ENCODE measurements at regions not wholly inside any gene's neighbourhood (a gene's known extent, or its start where the extent isn't known, plus 50 kb on each side); places are given as distances from the start of the nearest gene placed in this dataset.

DNA sequence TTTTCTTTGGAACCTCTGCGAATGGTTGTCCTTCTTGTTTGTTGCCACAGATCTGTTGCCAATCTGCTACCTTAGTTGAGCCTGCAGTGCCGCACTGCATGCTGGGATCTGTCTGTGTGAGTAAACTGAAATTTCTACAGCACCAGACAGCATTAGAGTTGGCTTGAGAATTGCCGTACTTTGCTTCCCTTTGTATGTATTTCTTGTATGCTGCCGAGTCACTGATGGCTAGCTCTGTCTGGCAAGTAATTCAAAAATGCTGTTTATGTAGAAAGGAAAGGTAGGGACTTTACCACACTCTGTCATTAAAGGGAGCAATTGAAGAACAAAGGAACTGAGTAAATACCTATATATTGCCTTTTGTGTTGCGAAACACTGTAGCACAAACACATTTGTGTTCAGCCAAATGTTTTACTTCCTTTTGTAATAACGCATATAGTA is 857.4 kb downstream of the USP25 start:
- TF ChIP-seq POLR2AphosphoS5 (IDR thresholded peaks at IDR 0.05; ENCODE audit: low read depth) (no peak), EZH2 (IDR thresholded peaks at IDR 0.05; ENCODE audit: low read depth, unreplicated experiment) (no peak), CREB1 (CRISPR knock-in tag; IDR thresholded peaks at IDR 0.05; ENCODE audit: low read depth) (no peak), NANOG (IDR thresholded peaks at IDR 0.05; ENCODE audit: borderline replicate concordance) (peak; percentile 25; the same call in 1 of the 2 replicates), EZH2phosphoT487 (IDR thresholded peaks at IDR 0.05; ENCODE audit: unreplicated experiment) (no peak), STAT1 (IDR thresholded peaks at IDR 0.05; ENCODE audit: unreplicated experiment) (no peak), JUNB (IDR thresholded peaks at IDR 0.05; ENCODE audit: unreplicated experiment) (no peak), ZNF114 (CRISPR knock-in tag; IDR thresholded peaks at IDR 0.05) (no peak), ZNF331 (CRISPR knock-in tag; IDR thresholded peaks at IDR 0.05; ENCODE audit: low read depth) (no peak)
- TF ChIP-seq, protein P1, sequence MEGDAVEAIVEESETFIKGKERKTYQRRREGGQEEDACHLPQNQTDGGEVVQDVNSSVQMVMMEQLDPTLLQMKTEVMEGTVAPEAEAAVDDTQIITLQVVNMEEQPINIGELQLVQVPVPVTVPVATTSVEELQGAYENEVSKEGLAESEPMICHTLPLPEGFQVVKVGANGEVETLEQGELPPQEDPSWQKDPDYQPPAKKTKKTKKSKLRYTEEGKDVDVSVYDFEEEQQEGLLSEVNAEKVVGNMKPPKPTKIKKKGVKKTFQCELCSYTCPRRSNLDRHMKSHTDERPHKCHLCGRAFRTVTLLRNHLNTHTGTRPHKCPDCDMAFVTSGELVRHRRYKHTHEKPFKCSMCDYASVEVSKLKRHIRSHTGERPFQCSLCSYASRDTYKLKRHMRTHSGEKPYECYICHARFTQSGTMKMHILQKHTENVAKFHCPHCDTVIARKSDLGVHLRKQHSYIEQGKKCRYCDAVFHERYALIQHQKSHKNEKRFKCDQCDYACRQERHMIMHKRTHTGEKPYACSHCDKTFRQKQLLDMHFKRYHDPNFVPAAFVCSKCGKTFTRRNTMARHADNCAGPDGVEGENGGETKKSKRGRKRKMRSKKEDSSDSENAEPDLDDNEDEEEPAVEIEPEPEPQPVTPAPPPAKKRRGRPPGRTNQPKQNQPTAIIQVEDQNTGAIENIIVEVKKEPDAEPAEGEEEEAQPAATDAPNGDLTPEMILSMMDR (conservative IDR thresholded peaks at IDR 0.05; ENCODE audit: low read depth in 2 of 2) = no peak
- TF ChIP-seq, protein P2, sequence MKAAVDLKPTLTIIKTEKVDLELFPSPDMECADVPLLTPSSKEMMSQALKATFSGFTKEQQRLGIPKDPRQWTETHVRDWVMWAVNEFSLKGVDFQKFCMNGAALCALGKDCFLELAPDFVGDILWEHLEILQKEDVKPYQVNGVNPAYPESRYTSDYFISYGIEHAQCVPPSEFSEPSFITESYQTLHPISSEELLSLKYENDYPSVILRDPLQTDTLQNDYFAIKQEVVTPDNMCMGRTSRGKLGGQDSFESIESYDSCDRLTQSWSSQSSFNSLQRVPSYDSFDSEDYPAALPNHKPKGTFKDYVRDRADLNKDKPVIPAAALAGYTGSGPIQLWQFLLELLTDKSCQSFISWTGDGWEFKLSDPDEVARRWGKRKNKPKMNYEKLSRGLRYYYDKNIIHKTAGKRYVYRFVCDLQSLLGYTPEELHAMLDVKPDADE (IDR thresholded peaks at IDR 0.05) = no peak
- TF ChIP-seq, protein P3, sequence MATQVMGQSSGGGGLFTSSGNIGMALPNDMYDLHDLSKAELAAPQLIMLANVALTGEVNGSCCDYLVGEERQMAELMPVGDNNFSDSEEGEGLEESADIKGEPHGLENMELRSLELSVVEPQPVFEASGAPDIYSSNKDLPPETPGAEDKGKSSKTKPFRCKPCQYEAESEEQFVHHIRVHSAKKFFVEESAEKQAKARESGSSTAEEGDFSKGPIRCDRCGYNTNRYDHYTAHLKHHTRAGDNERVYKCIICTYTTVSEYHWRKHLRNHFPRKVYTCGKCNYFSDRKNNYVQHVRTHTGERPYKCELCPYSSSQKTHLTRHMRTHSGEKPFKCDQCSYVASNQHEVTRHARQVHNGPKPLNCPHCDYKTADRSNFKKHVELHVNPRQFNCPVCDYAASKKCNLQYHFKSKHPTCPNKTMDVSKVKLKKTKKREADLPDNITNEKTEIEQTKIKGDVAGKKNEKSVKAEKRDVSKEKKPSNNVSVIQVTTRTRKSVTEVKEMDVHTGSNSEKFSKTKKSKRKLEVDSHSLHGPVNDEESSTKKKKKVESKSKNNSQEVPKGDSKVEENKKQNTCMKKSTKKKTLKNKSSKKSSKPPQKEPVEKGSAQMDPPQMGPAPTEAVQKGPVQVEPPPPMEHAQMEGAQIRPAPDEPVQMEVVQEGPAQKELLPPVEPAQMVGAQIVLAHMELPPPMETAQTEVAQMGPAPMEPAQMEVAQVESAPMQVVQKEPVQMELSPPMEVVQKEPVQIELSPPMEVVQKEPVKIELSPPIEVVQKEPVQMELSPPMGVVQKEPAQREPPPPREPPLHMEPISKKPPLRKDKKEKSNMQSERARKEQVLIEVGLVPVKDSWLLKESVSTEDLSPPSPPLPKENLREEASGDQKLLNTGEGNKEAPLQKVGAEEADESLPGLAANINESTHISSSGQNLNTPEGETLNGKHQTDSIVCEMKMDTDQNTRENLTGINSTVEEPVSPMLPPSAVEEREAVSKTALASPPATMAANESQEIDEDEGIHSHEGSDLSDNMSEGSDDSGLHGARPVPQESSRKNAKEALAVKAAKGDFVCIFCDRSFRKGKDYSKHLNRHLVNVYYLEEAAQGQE (IDR thresholded peaks at IDR 0.05; ENCODE audit: unreplicated experiment) = no peak
- TF ChIP-seq, protein P4, sequence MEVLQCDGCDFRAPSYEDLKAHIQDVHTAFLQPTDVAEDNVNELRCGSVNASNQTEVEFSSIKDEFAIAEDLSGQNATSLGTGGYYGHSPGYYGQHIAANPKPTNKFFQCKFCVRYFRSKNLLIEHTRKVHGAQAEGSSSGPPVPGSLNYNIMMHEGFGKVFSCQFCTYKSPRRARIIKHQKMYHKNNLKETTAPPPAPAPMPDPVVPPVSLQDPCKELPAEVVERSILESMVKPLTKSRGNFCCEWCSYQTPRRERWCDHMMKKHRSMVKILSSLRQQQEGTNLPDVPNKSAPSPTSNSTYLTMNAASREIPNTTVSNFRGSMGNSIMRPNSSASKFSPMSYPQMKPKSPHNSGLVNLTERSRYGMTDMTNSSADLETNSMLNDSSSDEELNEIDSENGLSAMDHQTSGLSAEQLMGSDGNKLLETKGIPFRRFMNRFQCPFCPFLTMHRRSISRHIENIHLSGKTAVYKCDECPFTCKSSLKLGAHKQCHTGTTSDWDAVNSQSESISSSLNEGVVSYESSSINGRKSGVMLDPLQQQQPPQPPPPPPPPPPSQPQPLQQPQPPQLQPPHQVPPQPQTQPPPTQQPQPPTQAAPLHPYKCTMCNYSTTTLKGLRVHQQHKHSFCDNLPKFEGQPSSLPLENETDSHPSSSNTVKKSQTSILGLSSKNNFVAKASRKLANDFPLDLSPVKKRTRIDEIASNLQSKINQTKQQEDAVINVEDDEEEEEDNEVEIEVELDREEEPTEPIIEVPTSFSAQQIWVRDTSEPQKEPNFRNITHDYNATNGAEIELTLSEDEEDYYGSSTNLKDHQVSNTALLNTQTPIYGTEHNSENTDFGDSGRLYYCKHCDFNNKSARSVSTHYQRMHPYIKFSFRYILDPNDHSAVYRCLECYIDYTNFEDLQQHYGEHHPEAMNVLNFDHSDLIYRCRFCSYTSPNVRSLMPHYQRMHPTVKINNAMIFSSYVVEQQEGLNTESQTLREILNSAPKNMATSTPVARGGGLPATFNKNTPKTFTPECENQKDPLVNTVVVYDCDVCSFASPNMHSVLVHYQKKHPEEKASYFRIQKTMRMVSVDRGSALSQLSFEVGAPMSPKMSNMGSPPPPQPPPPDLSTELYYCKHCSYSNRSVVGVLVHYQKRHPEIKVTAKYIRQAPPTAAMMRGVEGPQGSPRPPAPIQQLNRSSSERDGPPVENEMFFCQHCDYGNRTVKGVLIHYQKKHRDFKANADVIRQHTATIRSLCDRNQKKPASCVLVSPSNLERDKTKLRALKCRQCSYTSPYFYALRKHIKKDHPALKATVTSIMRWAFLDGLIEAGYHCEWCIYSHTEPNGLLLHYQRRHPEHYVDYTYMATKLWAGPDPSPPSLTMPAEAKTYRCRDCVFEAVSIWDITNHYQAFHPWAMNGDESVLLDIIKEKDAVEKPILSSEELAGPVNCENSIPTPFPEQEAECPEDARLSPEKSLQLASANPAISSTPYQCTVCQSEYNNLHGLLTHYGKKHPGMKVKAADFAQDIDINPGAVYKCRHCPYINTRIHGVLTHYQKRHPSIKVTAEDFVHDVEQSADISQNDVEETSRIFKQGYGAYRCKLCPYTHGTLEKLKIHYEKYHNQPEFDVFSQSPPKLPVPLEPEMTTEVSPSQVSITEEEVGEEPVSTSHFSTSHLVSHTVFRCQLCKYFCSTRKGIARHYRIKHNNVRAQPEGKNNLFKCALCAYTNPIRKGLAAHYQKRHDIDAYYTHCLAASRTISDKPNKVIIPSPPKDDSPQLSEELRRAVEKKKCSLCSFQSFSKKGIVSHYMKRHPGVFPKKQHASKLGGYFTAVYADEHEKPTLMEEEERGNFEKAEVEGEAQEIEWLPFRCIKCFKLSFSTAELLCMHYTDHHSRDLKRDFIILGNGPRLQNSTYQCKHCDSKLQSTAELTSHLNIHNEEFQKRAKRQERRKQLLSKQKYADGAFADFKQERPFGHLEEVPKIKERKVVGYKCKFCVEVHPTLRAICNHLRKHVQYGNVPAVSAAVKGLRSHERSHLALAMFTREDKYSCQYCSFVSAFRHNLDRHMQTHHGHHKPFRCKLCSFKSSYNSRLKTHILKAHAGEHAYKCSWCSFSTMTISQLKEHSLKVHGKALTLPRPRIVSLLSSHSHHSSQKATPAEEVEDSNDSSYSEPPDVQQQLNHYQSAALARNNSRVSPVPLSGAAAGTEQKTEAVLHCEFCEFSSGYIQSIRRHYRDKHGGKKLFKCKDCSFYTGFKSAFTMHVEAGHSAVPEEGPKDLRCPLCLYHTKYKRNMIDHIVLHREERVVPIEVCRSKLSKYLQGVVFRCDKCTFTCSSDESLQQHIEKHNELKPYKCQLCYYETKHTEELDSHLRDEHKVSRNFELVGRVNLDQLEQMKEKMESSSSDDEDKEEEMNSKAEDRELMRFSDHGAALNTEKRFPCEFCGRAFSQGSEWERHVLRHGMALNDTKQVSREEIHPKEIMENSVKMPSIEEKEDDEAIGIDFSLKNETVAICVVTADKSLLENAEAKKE (CRISPR knock-in tag; IDR thresholded peaks at IDR 0.05) = no peak

All from GM23338 (cell line).